ENCODE measurements at regions not wholly inside any gene's neighbourhood (a gene's known extent, or its start where the extent isn't known, plus 50 kb on each side); places are given as distances from the start of the nearest gene placed in this dataset.

GRCh38 chr5:74188351-74189105 is 452.0 kb downstream of the ENC1 start:
- POLR2A ChIA-PET: no interaction called here
- Histone ChIP-seq H3K27ac (ENCODE audit: control insufficient read depth, insufficient read depth) (no peak overlapping the region), H3K79me2 (ENCODE audit: control insufficient read depth, insufficient read depth, low read length) (no peaks in the 10 kb centered on the region), H3K4me1 (ENCODE audit: control insufficient read depth, insufficient read depth, low read length) (no peaks in the 10 kb centered on the region), H3K27me3 (replicated peaks in 1 of 2; ENCODE audit: control insufficient read depth in 2 of 2, insufficient read depth in 2 of 2, low read length in 1 of 2) (0 out of 4 replicates have a peak, but pooled peaks cover 0 to 2% of the 10 kb centered on the region in 2 experiments), H3K4me2 (ENCODE audit: control insufficient read depth, insufficient read depth) (no peak overlapping the region), H3K9ac (ENCODE audit: control insufficient read depth, insufficient read depth, low read length) (no peak overlapping the region), H2AFZ (ENCODE audit: control insufficient read depth, low read depth, low read length) (no peak overlapping the region), H4K20me1 (ENCODE audit: control insufficient read depth, insufficient read depth) (no peaks in the 10 kb centered on the region), H3K36me3 (ENCODE audit: control insufficient read depth in 2 of 2, insufficient read depth in 2 of 2, low read length in 1 of 2) (no peaks in the 10 kb centered on the region), H3K4me3 (no peak overlapping the region), H3K9me3 (replicated peaks; ENCODE audit: control insufficient read depth, insufficient read depth, low read length) (no peaks in the 10 kb centered on the region; the same call in 1 of the 3 replicates)
- BruUV-seq (replicated peaks): no TSS peak
- TF ChIP-seq MTA2 (IDR thresholded peaks at IDR 0.05; ENCODE audit: low read depth): no peak
- ATAC-seq (no peak), DNase-seq (ENCODE audit: low read depth, low spot score) (no peak), FAIRE-seq (no peak)
- WGBS (ENCODE audit: insufficient coverage, insufficient replicate concordance, low lambda C conversion rate, missing lambda C conversion rate): 20% methylated on average over 2 of the region's 2 CpGs
- intact Hi-C loops (cut with micrococcal nuclease; ENCODE audit: unreplicated experiment) (no loop called here), in situ Hi-C loops (cut with MboI) (no loop called here)
- SMC1A ChIA-PET (ENCODE audit: uncharacterized antibody, unreplicated experiment): no interaction called here
- CTCF ChIA-PET: no interaction called here
- RAD21 ChIA-PET (ENCODE audit: unreplicated experiment): no interaction called here

GRCh38 chr5:74187757-74188156 is 452.8 kb downstream of the ENC1 start:
- ChIA-PET CTCF (no interaction called here), SMC1A (ENCODE audit: uncharacterized antibody, unreplicated experiment) (no interaction called here), RAD21 (ENCODE audit: unreplicated experiment) (no interaction called here), POLR2A (no interaction called here)
- no peaks in the 10 kb centered on the region for H3K79me2 ChIP-seq (ENCODE audit: control insufficient read depth, insufficient read depth, low read length)
- no peak overlapping the region for H3K27ac ChIP-seq (ENCODE audit: control insufficient read depth, insufficient read depth)
- in situ Hi-C loops (cut with MboI) (no loop called here), intact Hi-C loops (cut with micrococcal nuclease; ENCODE audit: unreplicated experiment) (no loop called here)
- no peak overlapping the region for H2AFZ ChIP-seq (ENCODE audit: control insufficient read depth, low read depth, low read length)
- H3K36me3 ChIP-seq (ENCODE audit: control insufficient read depth in 2 of 2, insufficient read depth in 2 of 2, low read length in 1 of 2): no peaks in the 10 kb centered on the region
- no peak overlapping the region for H3K4me3 ChIP-seq
- no peak overlapping the region for H3K4me2 ChIP-seq (ENCODE audit: control insufficient read depth, insufficient read depth)
- DNase-seq (ENCODE audit: low read depth, low spot score) (no peak), ATAC-seq (no peak), FAIRE-seq (no peak)
- no peaks in the 10 kb centered on the region for H4K20me1 ChIP-seq (ENCODE audit: control insufficient read depth, insufficient read depth)
- no peak overlapping the region for H3K9ac ChIP-seq (ENCODE audit: control insufficient read depth, insufficient read depth, low read length)
- BruUV-seq (replicated peaks): no TSS peak
- H3K4me1 ChIP-seq (ENCODE audit: control insufficient read depth, insufficient read depth, low read length): no peaks in the 10 kb centered on the region
- 0 out of 4 replicates have a peak, but pooled peaks cover 0 to 2% of the 10 kb centered on the region in 2 experiments for H3K27me3 ChIP-seq (replicated peaks in 1 of 2; ENCODE audit: control insufficient read depth in 2 of 2, insufficient read depth in 2 of 2, low read length in 1 of 2)
- 5% methylated on average over 1 of the region's 1 CpG for WGBS (ENCODE audit: insufficient coverage, insufficient replicate concordance, low lambda C conversion rate, missing lambda C conversion rate)
- no peaks in the 10 kb centered on the region; the same call in 1 of the 3 replicates for H3K9me3 ChIP-seq (replicated peaks; ENCODE audit: control insufficient read depth, insufficient read depth, low read length)
- TF ChIP-seq SIX5 (IDR thresholded peaks at IDR 0.05; ENCODE audit: low read depth, low read length, severe bottlenecking): no peak
- TF ChIP-seq MXI1 (IDR thresholded peaks at IDR 0.05; ENCODE audit: low read depth, low read length): no peak
- TF ChIP-seq, protein P1, sequence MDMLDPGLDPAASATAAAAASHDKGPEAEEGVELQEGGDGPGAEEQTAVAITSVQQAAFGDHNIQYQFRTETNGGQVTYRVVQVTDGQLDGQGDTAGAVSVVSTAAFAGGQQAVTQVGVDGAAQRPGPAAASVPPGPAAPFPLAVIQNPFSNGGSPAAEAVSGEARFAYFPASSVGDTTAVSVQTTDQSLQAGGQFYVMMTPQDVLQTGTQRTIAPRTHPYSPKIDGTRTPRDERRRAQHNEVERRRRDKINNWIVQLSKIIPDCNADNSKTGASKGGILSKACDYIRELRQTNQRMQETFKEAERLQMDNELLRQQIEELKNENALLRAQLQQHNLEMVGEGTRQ (IDR thresholded peaks at IDR 0.05; ENCODE audit: borderline replicate concordance, low read depth, low read length): no peak
- no peak for TF ChIP-seq BRCA1 (IDR thresholded peaks at IDR 0.05; ENCODE audit: low read depth, low read length)
- no peak for TF ChIP-seq KLF5 (IDR thresholded peaks at IDR 0.05; ENCODE audit: partially characterized antibody)
- no peak for TF ChIP-seq GATAD2B (conservative IDR thresholded peaks at IDR 0.05; ENCODE audit: low read depth)
- no peak for TF ChIP-seq SUZ12 (IDR thresholded peaks at IDR 0.05; ENCODE audit: unreplicated experiment)
- TF ChIP-seq NFXL1 (IDR thresholded peaks at IDR 0.05; ENCODE audit: borderline replicate concordance): no peak
- TF ChIP-seq MTA2 (IDR thresholded peaks at IDR 0.05; ENCODE audit: low read depth): no peak
- no peak for TF ChIP-seq PAX8 (IDR thresholded peaks at IDR 0.05)
- no peak for TF ChIP-seq MTA3 (IDR thresholded peaks at IDR 0.05; ENCODE audit: borderline replicate concordance, low read length)
- no peak for TF ChIP-seq MYC (IDR thresholded peaks at IDR 0.05; ENCODE audit: insufficient read depth, insufficient read length, insufficient replicate concordance, low read length, severe bottlenecking)
- no peak for TF ChIP-seq ZNF687 (IDR thresholded peaks at IDR 0.05)
